ENCODE measurements at regions not wholly inside any gene's neighbourhood (a gene's known extent, or its start where the extent isn't known, plus 50 kb on each side); places are given as distances from the start of the nearest gene placed in this dataset.

- TF ChIP-seq TCF7L2 (IDR thresholded peaks at IDR 0.05; ENCODE audit: borderline replicate concordance, extremely low read depth, insufficient read depth, insufficient read length) (no peak), RAD21 (IDR thresholded peaks at IDR 0.05; ENCODE audit: low read depth) (no peak), EZH2phosphoT487 (IDR thresholded peaks at IDR 0.05; ENCODE audit: borderline replicate concordance) (no peak)
Measured at GRCh38 chr2:147342329-147342728, 502.5 kb upstream of the ACVR2A start (continued).

GRCh38 chr2:147331790-147332419 is 512.9 kb upstream of the ACVR2A start:
- ChIA-PET RAD21 (ENCODE audit: low non-redundant PET in 1 of 2, low total read pairs in 2 of 2, uncharacterized antibody in 2 of 2, unreplicated experiment in 2 of 2) (interaction anchor here (0.9 to 1.4 kb wide), 3 partner anchors 249 to 579 kb away, joined by 3 to 6 read pairs (median 4); no protein-coding TSS in a partner anchor), CTCF (interaction anchor here (0.7 to 3.6 kb wide), 17 partner anchors 9 to 598 kb away, joined by 3 to 19 read pairs (median 4); no protein-coding TSS in a partner anchor), POLR2A (no interaction called here)
- Histone ChIP-seq H3K27me3 (ENCODE audit: insufficient read depth, low read length) (no peaks in the 10 kb centered on the region), H3K9me2 (ENCODE audit: insufficient read depth) (no peaks in the 10 kb centered on the region), H2AFZ (ENCODE audit: low read depth, low read length, poor library complexity, severe bottlenecking) (peak overlapping the region; percentile 14), H3K9me3 (ENCODE audit: control insufficient read depth in 1 of 2, insufficient read depth in 1 of 2, low read depth in 1 of 2, low read length in 2 of 2) (no peaks in the 10 kb centered on the region), H3K36me3 (ENCODE audit: control insufficient read depth in 1 of 2, insufficient read depth in 2 of 2, low read length in 2 of 2) (no peaks in the 10 kb centered on the region), H3K4me3 (replicated peaks in 1 of 2; ENCODE audit: low read depth in 1 of 2, low read length in 2 of 2) (no peak overlapping the region), H3K4me2 (ENCODE audit: low read length) (no peak overlapping the region), H3K9ac (ENCODE audit: low read length) (no peak overlapping the region), H4K20me1 (ENCODE audit: insufficient read depth) (no peaks in the 10 kb centered on the region), H3K79me2 (ENCODE audit: insufficient read depth, low read length) (no peaks in the 10 kb centered on the region), H3K27ac (ENCODE audit: low read depth, low read length) (no peak overlapping the region), H3K4me1 (ENCODE audit: control insufficient read depth in 1 of 2, insufficient read depth in 2 of 2, low read length in 2 of 2) (no peaks in the 10 kb centered on the region)
- BruUV-seq (replicated peaks), result no TSS peak
- ATAC-seq (peak; percentile 73), DNase-seq (ENCODE audit: low read depth, low spot score) (peak; percentile 38)
- TF ChIP-seq CTCF (IDR thresholded peaks at IDR 0.05 in 2 of 3, conservative IDR thresholded peaks at IDR 0.05 in 1 of 3; ENCODE audit: borderline replicate concordance in 1 of 3, insufficient read depth in 1 of 3, low read depth in 2 of 3, low read length in 2 of 3) (peak; percentile 57 to 77 (median 59); a peak in 5 of 6 replicates), SRF (IDR thresholded peaks at IDR 0.05; ENCODE audit: low read depth) (no peak), ZFX (IDR thresholded peaks at IDR 0.05) (no peak), JUND (IDR thresholded peaks at IDR 0.05) (no peak), POLR2A (IDR thresholded peaks at IDR 0.05; ENCODE audit: borderline replicate concordance, extremely low read depth, insufficient read depth, insufficient read length) (no peak), RAD21 (IDR thresholded peaks at IDR 0.05; ENCODE audit: low read depth) (peak; percentile 74)
- intact Hi-C loops (cut with micrococcal nuclease), result loop anchor here (1.0 to 5.0 kb wide), 5 partner anchors 249 to 597 kb away; no protein-coding TSS in a partner anchor
